Transverse colon (tissue), 4 donors: ENCODE measurements at regions not wholly inside any gene's neighbourhood (a gene's known extent, or its start where the extent isn't known, plus 50 kb on each side); places are given as distances from the start of the nearest gene placed in this dataset.

Source experiments
- EP300 ChIP-seq: sonication (generic); formaldehyde crosslinking; IDR thresholded peaks from one replicate; pipeline ENCODE4 v1.6.1; 2017; ENCODE audit warnings: antibody characterized with exemption, low read depth
- POLR2A ChIP-seq: fragments of 450-650 bp; IDR thresholded peaks from one replicate; pipeline ENCODE4 v1.6.1; 2016; ENCODE audit warnings: antibody characterized with exemption, mild to moderate bottlenecking, moderate library complexity
- POLR2AphosphoS5 ChIP-seq, 3 donors: sonication (generic); formaldehyde crosslinking; IDR thresholded peaks; one replicate each; pipeline ENCODE4 v1.6.1; 2016; ENCODE audit warnings: antibody characterized with exemption in 3 of 3
- TF ChIP-seq, protein P1 (sequence below), 5 experiments: fragments of 200-600 bp in 3 of 5; fragments of 450-650 bp in 2 of 5; sonication (generic) in 3 of 5; IDR thresholded peaks; 1 replicate in 2 of 5; 2 replicates in 3 of 5; pipeline ENCODE4 v1.5.1; 2016 to 2017; ENCODE audit warnings: antibody characterized with exemption in 5 of 5, inconsistent platforms in 3 of 5, mild to moderate bottlenecking in 2 of 5, moderate library complexity in 1 of 5

DNA sequence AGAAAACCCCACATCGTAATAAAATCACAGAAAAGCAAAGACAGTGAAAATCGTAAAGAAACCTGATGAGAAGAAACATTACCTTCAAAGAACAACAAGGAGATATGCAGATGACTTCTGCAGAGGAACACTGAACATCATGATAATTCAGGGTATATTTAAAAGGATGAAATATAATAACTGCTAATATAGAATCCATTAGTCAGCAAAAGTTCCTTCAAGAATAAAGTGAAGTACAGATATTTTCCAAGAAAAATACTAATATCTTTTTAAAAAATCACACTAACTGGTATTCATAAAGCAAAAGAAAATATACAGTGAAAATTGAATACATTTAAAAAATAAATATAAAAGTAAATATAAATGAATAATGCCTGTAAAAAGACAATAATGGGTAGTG lies 176.3 kb upstream of the VEGFC start:
- TF ChIP-seq, protein P1, sequence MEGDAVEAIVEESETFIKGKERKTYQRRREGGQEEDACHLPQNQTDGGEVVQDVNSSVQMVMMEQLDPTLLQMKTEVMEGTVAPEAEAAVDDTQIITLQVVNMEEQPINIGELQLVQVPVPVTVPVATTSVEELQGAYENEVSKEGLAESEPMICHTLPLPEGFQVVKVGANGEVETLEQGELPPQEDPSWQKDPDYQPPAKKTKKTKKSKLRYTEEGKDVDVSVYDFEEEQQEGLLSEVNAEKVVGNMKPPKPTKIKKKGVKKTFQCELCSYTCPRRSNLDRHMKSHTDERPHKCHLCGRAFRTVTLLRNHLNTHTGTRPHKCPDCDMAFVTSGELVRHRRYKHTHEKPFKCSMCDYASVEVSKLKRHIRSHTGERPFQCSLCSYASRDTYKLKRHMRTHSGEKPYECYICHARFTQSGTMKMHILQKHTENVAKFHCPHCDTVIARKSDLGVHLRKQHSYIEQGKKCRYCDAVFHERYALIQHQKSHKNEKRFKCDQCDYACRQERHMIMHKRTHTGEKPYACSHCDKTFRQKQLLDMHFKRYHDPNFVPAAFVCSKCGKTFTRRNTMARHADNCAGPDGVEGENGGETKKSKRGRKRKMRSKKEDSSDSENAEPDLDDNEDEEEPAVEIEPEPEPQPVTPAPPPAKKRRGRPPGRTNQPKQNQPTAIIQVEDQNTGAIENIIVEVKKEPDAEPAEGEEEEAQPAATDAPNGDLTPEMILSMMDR (IDR thresholded peaks at IDR 0.05) = no peak
- no peak for TF ChIP-seq POLR2A
- TF ChIP-seq POLR2AphosphoS5 (IDR thresholded peaks at IDR 0.05) = no peak
- no peak for TF ChIP-seq EP300
